HUDEP-2 (cell line): ENCODE measurements at regions not wholly inside any gene's neighbourhood (a gene's known extent, or its start where the extent isn't known, plus 50 kb on each side); places are given as distances from the start of the nearest gene placed in this dataset.
"Not testable (repeated sequence)": the region's sequence is repeated elsewhere in the genome, so short reads cannot be mapped to it uniquely, and the experiment has no call there.

Source experiments
- DNase-seq, 76 experiments: peaks; one replicate each; lab custom pipeline; 2025; ENCODE audit not compliant: unreplicated experiment in 76 of 76; lab: John Stamatoyannopoulos, UW

DNA sequence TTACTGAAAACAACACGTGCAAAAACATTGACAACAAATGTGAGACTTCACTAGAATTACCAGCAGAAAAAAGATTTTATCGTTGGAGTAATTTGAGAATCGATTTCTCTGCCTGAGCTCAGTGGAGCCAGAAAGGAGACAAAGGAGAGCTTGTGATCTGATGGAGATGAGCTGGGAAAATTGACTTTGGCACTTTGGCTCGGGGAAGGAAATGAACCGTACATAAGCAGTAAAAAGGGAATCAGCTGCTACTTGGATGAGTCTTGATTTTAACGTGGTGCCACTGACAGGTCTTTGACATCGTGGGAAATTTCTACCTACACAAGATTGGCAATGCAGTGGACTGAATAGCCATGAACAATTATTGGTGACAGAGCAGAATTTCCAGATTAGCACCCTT is 244.7 kb upstream of the RPS23 start:
- no peak for DNase-seq

DNA sequence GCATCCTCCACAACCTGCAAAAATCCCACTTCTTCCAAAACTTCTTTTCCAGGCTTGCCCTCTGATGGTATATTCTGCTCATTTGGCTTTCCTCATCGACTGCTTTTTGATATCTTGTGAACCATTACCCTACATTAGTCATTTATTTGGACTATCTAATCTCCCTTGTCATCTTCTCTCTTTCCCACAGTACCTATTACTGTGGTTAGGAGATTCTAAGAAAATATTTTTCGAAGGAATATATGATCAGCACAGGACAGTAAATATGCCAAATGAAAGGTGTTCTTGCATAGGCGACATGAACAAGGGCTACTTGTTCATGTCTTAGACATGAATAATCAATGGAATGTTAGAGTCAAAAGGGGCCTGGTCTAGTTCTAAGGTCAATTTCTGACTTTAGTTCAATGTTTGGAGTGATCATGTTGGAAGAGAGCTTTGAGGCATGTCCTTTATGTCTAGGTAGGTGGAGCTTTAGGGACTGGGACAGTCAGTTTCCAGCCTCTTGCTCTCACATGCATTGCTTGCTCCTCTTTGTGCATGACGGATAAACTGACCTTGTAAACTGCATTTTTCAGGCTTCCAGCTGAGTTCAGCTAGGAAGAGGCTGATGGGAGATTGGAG is 243.4 kb upstream of the RPS23 start:
- DNase-seq, result no peak

DNA sequence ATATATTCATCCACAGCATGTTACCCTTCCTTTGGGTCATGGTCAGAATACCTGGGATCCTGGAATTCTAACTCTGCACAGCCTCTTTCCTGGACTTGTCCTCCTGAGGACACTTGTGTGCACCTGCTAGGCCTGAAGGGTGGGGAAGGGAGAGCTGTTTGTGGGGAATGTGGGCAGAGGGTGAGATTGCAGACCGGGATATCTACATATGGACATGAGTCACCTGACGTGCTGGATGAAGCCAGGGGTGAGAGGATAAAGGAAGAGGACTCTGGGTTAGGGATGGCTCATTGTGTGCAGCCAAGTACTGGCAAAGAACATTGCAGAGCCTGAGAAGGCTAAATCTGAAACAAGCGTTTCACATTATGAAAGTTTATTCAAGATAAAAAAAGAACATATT is 241.4 kb upstream of the RPS23 start:
- no peak for DNase-seq

DNA sequence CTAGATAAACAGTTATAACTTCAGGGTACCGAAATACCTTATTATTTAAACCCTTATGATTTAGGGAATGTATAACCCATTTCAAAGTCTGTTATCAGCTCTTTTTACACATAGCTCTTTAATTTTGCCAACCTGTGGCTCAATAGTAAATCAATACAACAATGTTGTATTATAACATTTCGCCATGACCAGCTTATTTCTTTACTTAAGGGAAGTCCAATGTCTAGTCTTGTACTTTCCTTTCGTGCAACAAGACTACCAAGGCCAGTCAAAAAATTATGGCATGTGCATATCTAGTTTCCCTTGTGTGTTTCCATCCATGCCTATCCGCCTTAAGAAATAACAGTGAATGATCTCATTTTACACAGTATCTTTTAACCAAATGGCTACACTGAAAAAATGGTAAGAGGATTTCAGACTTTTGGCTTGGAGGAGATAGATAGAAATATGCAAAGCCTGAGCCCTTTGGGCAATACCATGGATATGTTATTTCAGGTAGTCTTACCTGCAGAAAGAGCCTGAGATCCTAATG is 239.5 kb upstream of the RPS23 start:
- no peak for DNase-seq

DNA sequence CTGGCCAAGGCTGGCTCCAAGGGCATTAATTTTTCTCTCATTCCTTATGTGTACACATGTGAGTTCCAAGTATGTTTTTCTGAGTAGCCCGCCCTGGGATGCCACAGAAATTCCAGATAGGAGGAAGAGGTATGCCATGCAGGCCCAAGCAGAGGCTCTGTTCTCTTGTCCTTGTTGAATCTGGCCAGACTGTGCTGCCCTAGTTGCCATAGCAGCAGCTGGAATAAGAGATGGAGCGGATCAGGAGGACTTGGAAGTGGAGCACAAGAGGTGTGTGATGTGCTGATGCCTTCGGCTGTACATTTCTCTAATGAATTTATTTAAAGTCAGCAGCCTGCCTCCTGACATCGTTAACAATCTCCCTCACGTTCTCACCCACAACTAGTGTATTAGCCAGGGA is 235.6 kb upstream of the RPS23 start:
- DNase-seq, result no peak

DNA sequence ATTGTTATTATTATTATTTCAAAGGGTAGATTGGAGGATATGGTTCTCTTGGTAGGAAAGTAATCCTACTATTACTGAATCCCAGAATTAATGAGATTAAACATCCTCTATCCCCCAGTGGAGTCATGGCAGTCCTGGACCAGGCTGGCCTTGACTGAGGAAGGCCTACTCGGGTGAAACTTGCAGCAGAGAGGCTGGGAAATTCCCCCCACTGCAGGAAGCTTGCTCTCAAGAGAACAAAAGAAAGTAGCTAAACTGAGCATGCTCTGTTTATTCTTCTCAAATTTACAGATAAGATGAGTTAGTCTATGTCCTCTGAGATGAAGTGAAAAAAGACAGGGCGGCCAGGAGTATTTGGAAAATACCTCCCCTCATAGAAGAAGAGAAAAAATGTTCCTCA is 233.9 kb upstream of the RPS23 start:
- DNase-seq, result no peak

DNA sequence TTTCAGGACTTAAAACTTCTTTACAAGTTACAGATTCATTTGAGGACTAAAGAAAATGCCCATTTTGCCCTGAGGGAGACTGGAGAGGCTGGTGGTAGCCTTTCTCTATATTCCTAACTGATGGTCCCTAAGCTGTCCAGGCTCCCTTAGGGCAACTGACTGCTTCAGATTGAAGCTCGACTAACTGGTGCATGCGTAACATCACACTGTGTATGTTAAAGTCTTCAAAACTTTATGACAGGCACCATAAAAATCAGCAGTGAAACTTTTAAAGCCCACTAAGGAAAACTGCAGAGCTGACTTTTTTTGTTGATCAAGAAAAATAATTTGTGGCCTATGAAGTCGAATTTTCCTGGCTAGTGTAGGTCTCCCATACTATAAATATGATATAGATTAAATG is 233.0 kb upstream of the RPS23 start:
- DNase-seq, result no peak

DNA sequence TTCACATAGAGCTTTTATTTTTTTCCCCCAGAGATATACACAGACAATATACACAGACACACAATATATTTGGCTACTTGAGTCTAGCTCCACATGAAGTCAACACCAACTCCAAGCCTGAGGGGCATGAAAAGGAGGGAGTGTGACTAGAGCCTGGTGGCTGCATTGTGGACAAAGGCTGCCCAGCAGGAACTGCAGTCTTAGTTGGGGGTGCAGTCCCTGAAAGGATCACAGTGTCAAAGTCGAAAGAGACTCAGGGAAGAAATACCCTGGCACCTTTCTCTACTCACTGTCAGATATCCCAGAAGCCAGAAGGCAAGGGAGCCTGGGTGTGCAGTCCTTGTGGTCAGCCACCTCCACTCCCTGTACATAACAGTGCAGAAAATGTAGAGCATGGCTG is 231.6 kb upstream of the RPS23 start:
- no peak for DNase-seq

DNA sequence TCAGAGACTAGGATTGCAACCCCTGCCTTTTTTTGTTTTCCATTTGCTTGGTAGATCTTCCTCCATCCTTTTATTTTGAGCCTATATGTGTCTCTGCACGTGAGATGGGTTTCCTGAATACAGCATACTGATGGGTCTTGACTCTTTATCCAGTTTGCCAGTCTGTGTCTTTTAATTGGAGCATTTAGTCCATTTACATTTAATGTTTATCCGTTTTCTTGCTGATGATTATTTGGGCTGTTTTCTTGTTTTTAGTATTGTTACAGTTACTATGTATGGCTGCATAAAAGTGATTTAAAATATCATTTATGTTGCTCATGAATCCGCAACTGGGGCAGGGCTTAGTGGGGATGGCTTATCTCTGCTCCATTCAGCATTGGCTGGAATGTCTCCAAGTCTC is 228.2 kb upstream of the RPS23 start:
- DNase-seq, result not testable (repeated sequence)

DNA sequence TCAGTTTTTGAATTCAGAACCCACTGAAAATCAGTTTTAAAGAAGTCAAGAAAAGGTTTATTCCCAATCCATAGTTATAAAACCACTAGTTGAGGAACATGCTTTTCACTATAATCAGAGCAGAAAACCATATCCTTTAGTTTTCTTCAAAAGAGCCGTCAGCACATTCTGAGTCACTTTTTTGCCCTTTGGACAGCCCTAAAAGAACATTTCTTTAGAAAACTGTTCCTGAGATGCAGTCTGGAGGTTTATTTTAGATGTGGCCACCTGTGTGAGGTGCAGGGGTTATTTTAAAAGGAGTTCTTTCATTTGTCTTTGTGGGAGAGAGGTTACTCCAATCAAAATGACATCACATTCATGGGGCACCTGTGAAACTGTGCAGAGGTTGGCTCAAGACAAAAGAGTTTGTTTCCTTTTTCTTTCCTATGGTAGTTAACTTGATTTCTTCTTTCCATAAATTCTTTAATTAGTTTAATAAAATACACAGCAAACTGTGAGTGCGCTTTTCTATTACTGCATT is 221.6 kb upstream of the RPS23 start:
- no peak for DNase-seq

DNA sequence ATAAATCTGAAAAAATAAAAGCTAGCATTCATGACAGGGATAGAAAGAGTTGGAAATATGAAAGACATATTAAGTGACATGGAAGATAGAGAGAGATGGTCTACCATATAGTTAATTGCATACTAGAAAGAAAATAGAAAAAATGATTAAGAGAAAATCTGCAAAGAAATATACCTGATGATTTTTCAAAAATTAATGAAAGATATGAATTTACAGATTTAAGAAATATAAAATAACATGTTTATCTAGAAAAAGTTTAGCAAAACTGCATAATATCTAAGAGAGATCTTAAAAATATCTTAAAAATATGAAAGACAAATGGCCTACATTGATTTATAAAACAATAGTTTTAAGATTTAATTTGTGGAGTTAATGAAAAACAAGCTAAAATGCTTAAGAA is 219.1 kb upstream of the RPS23 start:
- DNase-seq, result no peak

DNA sequence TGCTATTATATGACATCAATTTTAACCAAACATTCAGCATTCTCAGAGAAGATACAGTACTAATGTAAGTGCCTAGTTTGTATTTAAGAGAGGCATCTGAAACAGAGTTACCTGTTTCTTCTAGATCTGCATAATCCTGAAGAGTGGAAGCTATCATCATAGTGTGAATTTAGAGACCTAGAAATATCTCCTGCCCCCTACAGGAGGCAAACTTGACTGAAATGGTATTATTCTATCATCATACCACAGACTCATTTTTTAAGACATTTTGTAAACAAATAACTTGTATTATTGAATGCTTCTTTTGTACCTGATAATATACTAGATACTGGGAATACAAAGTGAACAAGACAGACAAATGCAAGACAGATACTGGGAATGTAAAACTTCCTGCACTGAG is 216.8 kb upstream of the RPS23 start:
- no peak for DNase-seq

DNA sequence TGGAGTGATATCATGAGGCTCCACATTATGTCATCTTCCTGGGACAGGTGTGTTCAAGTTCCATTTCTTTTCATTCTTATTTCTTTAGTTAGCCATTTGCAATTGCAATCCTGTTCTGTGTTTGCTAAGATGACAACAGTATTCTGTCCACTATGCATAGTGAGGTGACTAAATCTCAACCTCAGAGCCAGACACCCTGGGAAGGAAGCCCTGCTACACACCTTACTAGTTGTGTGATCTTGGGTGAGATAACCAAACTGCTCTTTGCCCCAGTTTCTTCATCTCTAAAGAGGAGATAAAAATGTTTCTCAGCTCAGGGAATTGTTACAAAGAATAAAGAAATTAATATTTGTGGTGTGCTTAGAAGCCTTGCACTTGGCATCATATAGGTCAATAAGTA is 215.1 kb upstream of the RPS23 start:
- no peak for DNase-seq

DNA sequence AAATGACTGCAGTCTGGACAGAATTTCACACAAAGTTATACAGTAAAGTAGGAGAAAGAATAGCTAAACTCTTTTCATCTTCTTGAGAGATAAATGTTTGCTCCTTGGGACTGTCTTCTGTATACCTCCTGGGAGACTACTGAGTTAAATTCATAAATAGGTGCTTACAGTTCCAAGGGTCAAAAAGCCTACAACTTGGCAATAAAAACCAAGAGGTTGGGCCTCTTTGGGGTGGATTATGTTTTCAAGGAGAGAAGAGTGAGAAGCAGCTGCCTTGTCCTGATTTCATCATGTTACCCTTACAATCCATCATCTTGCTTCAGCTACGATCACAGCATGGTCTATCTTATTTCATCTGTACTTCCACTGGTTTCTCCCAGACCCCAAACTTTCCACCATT is 213.2 kb upstream of the RPS23 start:
- DNase-seq, result no peak

DNA sequence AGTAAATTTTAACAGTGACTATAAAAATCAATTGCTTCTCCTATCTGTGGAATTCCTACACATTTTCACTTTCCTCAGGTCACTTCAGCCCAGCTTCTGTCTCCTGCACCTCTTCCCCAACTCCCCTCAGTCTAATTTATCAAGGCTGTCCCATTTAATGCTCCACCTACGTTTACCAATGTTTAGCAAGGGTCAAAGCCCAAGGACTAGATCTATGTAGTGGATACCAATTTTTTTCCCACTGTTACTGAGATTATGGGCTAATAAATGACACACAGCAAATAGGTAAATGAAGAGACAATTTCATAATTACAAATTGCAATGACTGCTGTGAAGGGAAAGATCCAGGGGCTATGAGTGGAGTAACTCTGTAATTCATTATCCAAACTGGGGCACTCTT is 211.5 kb upstream of the RPS23 start:
- no peak for DNase-seq

DNA sequence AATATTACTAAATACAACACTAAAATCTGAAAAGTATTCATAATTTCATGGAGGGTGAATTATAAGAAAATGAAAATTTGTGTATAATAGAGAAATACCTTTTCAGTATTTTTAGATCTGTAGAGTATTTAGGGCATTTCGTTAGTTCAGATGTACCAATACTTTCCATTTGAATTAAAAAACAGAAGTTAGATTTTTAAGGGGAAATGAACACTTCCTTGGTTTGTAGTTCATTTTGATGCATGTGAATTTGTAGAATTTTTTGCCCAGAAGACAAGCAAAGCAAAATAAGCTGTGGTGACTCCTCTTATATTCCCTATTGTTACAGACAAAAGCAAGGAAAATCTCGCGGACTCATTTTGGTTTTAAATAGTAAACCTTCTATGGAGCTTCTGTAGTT is 209.0 kb upstream of the RPS23 start:
- no peak for DNase-seq

DNA sequence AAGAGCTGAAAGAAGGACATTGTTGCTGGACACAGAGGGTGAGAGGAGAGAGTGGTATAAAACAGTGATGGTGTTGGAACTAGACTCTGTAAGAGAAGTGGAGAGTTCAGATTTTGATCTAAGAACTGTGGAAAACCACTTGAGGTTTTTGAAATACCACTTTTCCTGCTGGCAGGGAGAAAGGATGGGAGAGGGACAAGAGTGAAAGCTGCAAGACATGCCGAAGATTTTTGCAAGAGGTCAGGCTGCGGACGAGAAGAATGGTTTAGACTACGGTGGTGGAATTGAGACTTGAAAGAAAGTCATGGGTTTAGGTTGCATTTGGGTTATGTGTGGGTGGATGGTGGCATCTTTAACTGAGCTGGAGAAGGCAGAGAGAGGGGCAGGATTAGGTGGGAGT is 202.2 kb upstream of the RPS23 start:
- DNase-seq, result no peak

DNA sequence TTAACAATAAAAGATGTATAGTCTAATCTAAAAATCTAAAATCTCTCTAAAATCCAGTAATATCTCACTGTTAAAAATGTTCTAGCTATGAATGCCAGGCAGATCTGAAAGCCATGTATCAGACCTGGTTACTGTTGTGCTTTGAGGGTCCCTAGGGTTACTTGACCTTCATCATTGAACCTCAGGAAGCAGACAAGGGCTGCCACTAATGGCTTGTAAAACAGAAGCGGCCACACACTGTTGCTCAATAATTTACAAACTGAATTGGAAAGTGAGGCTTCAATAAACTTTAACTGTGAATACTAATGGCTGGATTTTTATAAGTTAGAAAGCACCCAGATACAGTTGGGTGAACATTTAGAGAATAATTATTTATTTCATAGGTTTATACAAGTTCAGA is 198.0 kb upstream of the RPS23 start:
- no peak for DNase-seq

DNA sequence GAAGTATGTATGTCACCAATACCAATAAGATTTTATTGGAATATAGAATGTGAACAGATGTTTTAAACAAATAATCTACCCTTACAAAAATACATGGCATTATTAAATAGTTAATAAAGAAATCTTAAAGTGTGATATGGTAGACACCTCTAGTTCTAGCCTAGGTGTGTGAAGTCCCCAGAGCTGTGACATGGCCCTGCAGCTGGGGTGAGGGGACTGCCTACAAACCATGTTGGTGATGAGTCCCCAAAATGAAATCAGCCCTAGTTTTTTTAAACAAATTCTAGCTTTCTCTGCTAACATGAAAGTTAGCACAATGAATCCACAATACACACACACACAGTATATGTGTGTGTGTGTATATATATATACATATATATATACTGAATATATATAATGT is 195.1 kb upstream of the RPS23 start:
- DNase-seq, result no peak

DNA sequence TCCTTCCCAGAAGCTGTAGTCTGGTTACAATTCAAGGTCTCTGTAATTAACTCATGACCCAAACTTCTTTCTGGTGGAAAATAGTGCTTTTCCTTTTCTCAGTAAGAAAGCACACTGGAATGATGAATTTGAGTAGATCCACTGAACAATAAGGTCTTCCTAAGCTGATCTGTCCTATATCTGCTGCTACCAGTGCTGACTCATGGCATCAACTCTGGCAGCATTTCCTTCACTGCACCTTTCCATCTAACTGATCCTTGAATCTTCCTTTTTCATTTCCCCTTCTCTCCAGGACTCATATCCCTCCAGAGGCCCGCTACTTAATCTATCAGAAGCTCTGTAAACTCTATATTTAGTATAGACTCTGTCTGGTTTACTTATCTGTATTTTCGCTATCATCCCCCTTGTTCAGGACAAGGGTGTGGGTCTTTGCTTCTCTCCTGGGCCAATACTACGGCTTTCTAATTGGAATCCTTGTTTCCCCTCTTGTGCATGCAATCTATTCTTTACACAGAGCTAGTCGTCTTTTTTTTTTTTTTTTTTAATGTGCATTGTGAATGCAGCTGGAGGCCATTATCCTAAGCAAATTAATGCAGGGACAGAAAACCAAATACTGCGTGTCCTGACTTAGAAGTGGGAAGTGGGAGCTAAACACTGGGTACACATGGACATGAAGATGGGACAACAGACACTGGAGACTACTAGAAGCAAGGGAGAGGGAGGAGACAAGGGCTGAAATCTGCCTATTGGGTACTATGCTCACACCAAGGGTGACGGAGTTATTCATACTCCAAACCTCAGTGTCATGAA is 192.2 kb upstream of the RPS23 start:
- DNase-seq, result no peak

DNA sequence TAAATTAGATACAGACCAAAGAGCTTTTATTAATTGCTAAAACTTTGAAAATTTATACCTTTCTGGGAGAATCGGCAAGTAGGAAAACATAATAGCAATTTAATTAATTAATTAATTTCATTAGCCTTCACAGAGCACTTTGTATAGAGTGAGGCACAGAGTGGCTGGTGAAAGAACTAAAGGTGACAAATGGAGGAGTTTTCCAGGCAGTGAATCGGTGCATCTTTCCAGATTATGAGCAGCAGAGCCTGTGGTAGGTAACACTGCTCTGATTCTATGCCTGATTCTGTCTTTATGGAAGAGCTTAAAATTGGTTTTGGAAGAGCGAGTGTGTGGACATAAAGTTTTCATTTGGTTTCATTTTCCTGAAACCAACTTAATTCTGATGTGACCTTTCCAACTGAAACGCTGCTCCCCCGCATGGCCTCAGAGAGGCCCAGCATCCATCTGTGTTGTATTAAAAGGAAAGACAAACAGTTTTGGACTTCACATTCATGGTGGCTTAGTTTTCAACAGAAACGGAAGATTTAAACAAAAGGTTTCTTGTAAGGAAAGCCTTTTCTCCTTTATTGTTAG is 188.9 kb upstream of the RPS23 start:
- DNase-seq, result no peak

DNA sequence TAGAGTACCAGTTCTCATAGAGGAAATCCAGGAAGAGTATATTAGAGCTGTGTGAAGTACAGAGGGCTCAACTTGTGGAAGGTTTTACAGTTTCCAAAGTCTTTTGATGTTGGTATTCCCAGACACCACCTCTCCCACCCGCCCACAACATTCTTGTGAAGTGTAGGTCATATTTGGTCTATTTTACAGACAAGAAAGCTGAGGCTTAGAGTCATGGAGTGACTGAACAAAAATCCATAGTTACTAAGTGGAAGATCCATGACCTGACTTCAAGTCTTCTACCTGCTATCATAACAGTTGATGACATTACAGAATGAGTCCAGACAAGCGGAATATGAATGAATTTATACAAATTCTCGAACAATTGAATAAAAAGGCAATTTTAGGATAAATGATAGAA is 187.1 kb upstream of the RPS23 start:
- DNase-seq, result no peak
